PC-3 (cell line): ENCODE measurements at regions not wholly inside any gene's neighbourhood (a gene's known extent, or its start where the extent isn't known, plus 50 kb on each side); places are given as distances from the start of the nearest gene placed in this dataset.

Experiments
- ATAC-seq: fragments of 200-7000 bp; cut with Tn5 transposase; 2 replicates; pipeline ENCODE4 v1.9.1; 2020; ENCODE audit warnings: mild to moderate bottlenecking, moderate library complexity
- BruUV-seq: library from RNA; stranded (reverse); fragments of 400-500 nt; replicated peaks from 2 replicates; lab custom pipeline; 2021; lab: Mats Ljungman, UMichigan
- CTCF ChIA-PET: fragments of 300-600 bp; sonication (Branson Sonifier 250); formaldehyde crosslinking; loops from one replicate; lab custom pipeline; 2022; ENCODE audit warnings: antibody characterized with exemption; lab: Charles Lee
- POLR2A ChIA-PET: fragments of 300-600 bp; sonication (Branson Sonifier 250); formaldehyde crosslinking; loops from one replicate; lab custom pipeline; 2022; ENCODE audit warnings: antibody characterized with exemption; ENCODE audit not compliant: unreplicated experiment; lab: Charles Lee
- DNase-seq: peaks from one replicate; pipeline ENCODE4 v3.0.0-alpha.2; 2015
- H2AFZ ChIP-seq: fragments of 300-600 bp; sonication (generic); 2 replicates; pipeline ENCODE4 v1.6.0; 2016; ENCODE audit warnings: antibody characterized with exemption, low read length
- H3F3A ChIP-seq: fragments of 300-600 bp; sonication (generic); one replicate; pipeline ENCODE4 v1.6.0; 2017; ENCODE audit warnings: antibody characterized with exemption, low read length, control low read depth, mild to moderate bottlenecking; ENCODE audit not compliant: unreplicated experiment
- H3K27ac ChIP-seq: fragments of 300-600 bp; sonication (generic); 2 replicates; pipeline ENCODE4 v1.5.1; 2016; ENCODE audit warnings: mild to moderate bottlenecking, low read length
- H3K27me3 ChIP-seq: fragments of 300-600 bp; sonication (generic); 2 replicates; pipeline ENCODE4 v1.6.1; 2016; ENCODE audit warnings: low read length, mixed read lengths
- H3K36me3 ChIP-seq: fragments of 300-600 bp; sonication (generic); 2 replicates; pipeline ENCODE4 v1.6.1; 2016; ENCODE audit warnings: low read depth, mixed run types, low read length, mixed read lengths
- H3K4me1 ChIP-seq: fragments of 300-600 bp; sonication (generic); 2 replicates; pipeline ENCODE4 v1.5.1; 2016; ENCODE audit warnings: low read length; ENCODE audit not compliant: insufficient read depth
- H3K4me2 ChIP-seq: fragments of 300-600 bp; sonication (generic); 2 replicates; pipeline ENCODE4 v1.6.0; 2016; ENCODE audit warnings: low read length
- H3K4me3 ChIP-seq: fragments of 300-600 bp; sonication (generic); 2 replicates; pipeline ENCODE4 v1.5.1; 2016; ENCODE audit warnings: mild to moderate bottlenecking, low read length, mixed read lengths
- H3K79me2 ChIP-seq: fragments of 300-600 bp; sonication (generic); 2 replicates; pipeline ENCODE4 v1.6.1; 2017; ENCODE audit warnings: low read length, mixed read lengths
- H3K9ac ChIP-seq: fragments of 300-600 bp; sonication (generic); 2 replicates; pipeline ENCODE4 v1.6.0; 2016; ENCODE audit warnings: mild to moderate bottlenecking, low read length
- H3K9me2 ChIP-seq: fragments of 300-600 bp; sonication (generic); replicated peaks from 2 replicates; pipeline ENCODE4 v1.6.1; 2016; ENCODE audit warnings: mixed run types, low read length, mixed read lengths
- H3K9me3 ChIP-seq: fragments of 300-600 bp; sonication (generic); 2 replicates; pipeline ENCODE4 v1.6.1; 2016; ENCODE audit warnings: low read length, mixed read lengths
- H4K20me1 ChIP-seq: fragments of 300-600 bp; sonication (generic); 2 replicates; pipeline ENCODE4 v1.6.1; 2016; ENCODE audit warnings: low read length, mixed read lengths
- CTCF ChIP-seq: fragments of 300-600 bp; sonication (generic); conservative IDR thresholded peaks from 2 replicates; pipeline ENCODE4 v1.5.1; 2017; ENCODE audit warnings: antibody characterized with exemption, low read depth, mild to moderate bottlenecking, low read length
- EZH2 ChIP-seq: fragments of 300-600 bp; sonication (generic); IDR thresholded peaks from one replicate; pipeline ENCODE4 v1.6.1; 2017; ENCODE audit warnings: antibody characterized with exemption, mild to moderate bottlenecking, low read length; ENCODE audit not compliant: unreplicated experiment
- EZH2phosphoT487 ChIP-seq: fragments of 300-600 bp; sonication (generic); IDR thresholded peaks from 2 replicates; pipeline ENCODE4 v1.6.1; 2018; ENCODE audit warnings: mild to moderate bottlenecking, antibody characterized with exemption, low read length, borderline replicate concordance
- intact Hi-C: fragments of 100-400 bp; cut with micrococcal nuclease; formaldehyde crosslinking; loops from 2 replicates; pipeline ENCODE4 v1.9.0; 2023

GRCh38 chr2:138218397-138218796 lies 254.1 kb downstream of the HNMT start:
- no peaks in the 10 kb centered on the region for H3K27me3 ChIP-seq
- no TSS peak for BruUV-seq
- H3K4me2 ChIP-seq = no peak overlapping the region
- DNase-seq = no peak
- no peaks in the 10 kb centered on the region for H3K36me3 ChIP-seq
- H3K27ac ChIP-seq = no peak overlapping the region
- no peak overlapping the region for H2AFZ ChIP-seq
- H3K4me1 ChIP-seq = no peaks in the 10 kb centered on the region
- H3K9me2 ChIP-seq = no peaks in the 10 kb centered on the region
- H4K20me1 ChIP-seq = no peaks in the 10 kb centered on the region
- no peak for ATAC-seq
- no peak for TF ChIP-seq EZH2
- TF ChIP-seq EZH2phosphoT487 = no peak
- TF ChIP-seq CTCF = no peak
- POLR2A ChIA-PET = no interaction called here
- CTCF ChIA-PET = no interaction called here
- no peaks in the 10 kb centered on the region for H3F3A ChIP-seq
- H3K9me3 ChIP-seq = no peaks in the 10 kb centered on the region
- no peak overlapping the region for H3K4me3 ChIP-seq
- no peaks in the 10 kb centered on the region for H3K79me2 ChIP-seq
- no peak overlapping the region for H3K9ac ChIP-seq
- intact Hi-C loops = no loop called here

GRCh38 chr2:138219961-138220360 lies 255.7 kb downstream of the HNMT start:
- H4K20me1 ChIP-seq = no peaks in the 10 kb centered on the region
- no peak overlapping the region for H2AFZ ChIP-seq
- no peaks in the 10 kb centered on the region for H3F3A ChIP-seq
- H3K4me1 ChIP-seq = no peaks in the 10 kb centered on the region
- no peaks in the 10 kb centered on the region for H3K36me3 ChIP-seq
- H3K79me2 ChIP-seq = no peaks in the 10 kb centered on the region
- ATAC-seq (no peak), DNase-seq (no peak)
- H3K4me2 ChIP-seq = no peak overlapping the region
- BruUV-seq = no TSS peak
- ChIA-PET POLR2A (interaction anchor here (0.6 kb wide), 1 partner anchor 494 kb away, joined by 5 read pairs; no protein-coding TSS in a partner anchor), CTCF (no interaction called here)
- H3K4me3 ChIP-seq = no peak overlapping the region
- no peaks in the 10 kb centered on the region for H3K27me3 ChIP-seq
- H3K9me2 ChIP-seq = no peaks in the 10 kb centered on the region
- intact Hi-C loops = no loop called here
- TF ChIP-seq CTCF (no peak), EZH2 (no peak), EZH2phosphoT487 (no peak)
- H3K9ac ChIP-seq = no peak overlapping the region
- H3K27ac ChIP-seq = no peak overlapping the region
- H3K9me3 ChIP-seq = no peaks in the 10 kb centered on the region

- no TSS peak for BruUV-seq
- ATAC-seq (no peak), DNase-seq (no peak)
- Histone ChIP-seq H2AFZ (no peak overlapping the region), H3K79me2 (no peaks in the 10 kb centered on the region), H3K27ac (no peak overlapping the region), H3K36me3 (no peaks in the 10 kb centered on the region), H3K4me1 (no peaks in the 10 kb centered on the region), H3K9me2 (no peaks in the 10 kb centered on the region), H3F3A (no peaks in the 10 kb centered on the region), H3K9ac (no peak overlapping the region), H4K20me1 (no peaks in the 10 kb centered on the region), H3K9me3 (no peaks in the 10 kb centered on the region), H3K27me3 (no peaks in the 10 kb centered on the region), H3K4me3 (no peak overlapping the region), H3K4me2 (no peak overlapping the region)
- TF ChIP-seq CTCF (no peak), EZH2 (no peak), EZH2phosphoT487 (no peak)
- intact Hi-C loops = no loop called here
- ChIA-PET CTCF (no interaction called here), POLR2A (no interaction called here)
Measured at GRCh38 chr2:138221358-138221757, 257.1 kb downstream of the HNMT start.
